ENCODE measurements at regions not wholly inside any gene's neighbourhood (a gene's known extent, or its start where the extent isn't known, plus 50 kb on each side); places are given as distances from the start of the nearest gene placed in this dataset.

GRCh38 chr19:13707915-13708314 is 56.4 kb upstream of the MRI1 start:
- no peaks in the 10 kb centered on the region; the same call in 1 of the 2 replicates for H3K9me3 ChIP-seq (ENCODE audit: low read length)
- CTCF ChIA-PET (ENCODE audit: low intra/inter-chr PET ratio, low total read pairs), result no interaction called here
- WGBS (ENCODE audit: low lambda C conversion rate), result 9% methylated on average over 4 of the region's 4 CpGs
- no peak overlapping the region for H3K4me2 ChIP-seq (ENCODE audit: low read depth, low read length)
- no peak overlapping the region for H2AFZ ChIP-seq (ENCODE audit: low read length)
- no peak for FAIRE-seq
- ATAC-seq, result no peak
- no peak overlapping the region for H3K4me3 ChIP-seq (replicated peaks in 1 of 3; ENCODE audit: insufficient read depth in 1 of 3, low read depth in 2 of 3, low read length in 3 of 3)
- no peaks in the 10 kb centered on the region for H3K36me3 ChIP-seq (replicated peaks in 1 of 2; ENCODE audit: control insufficient read depth in 1 of 2, insufficient read depth in 2 of 2, low read length in 2 of 2)
- POLR2A ChIA-PET, result no interaction called here
- intact Hi-C loops (cut with micrococcal nuclease; ENCODE audit: unreplicated experiment), result no loop called here
- no TSS peak for BruUV-seq (replicated peaks)
- in situ Hi-C loops (cut with HindIII; ENCODE audit: extremely low pct_ligation_motif_present, low pct_unique_long_range_greater_than_20kb), result no loop called here
- H3K9ac ChIP-seq (ENCODE audit: insufficient read depth, low read depth, low read length), result no peak overlapping the region
- peaks cover 0 to 13% of the 10 kb centered on the region in 2 experiments; a peak in 3 of 5 replicates for H3K27me3 ChIP-seq (ENCODE audit: control insufficient read depth in 1 of 2, insufficient read depth in 2 of 2, low read length in 2 of 2)
- no peak for DNase-seq (ENCODE audit: low spot score)
- no peak overlapping the region for H3K27ac ChIP-seq (ENCODE audit: extremely low read length, insufficient read depth, low read length)
- no peaks in the 10 kb centered on the region for H4K20me1 ChIP-seq (ENCODE audit: insufficient read depth, low read length)
- no peaks in the 10 kb centered on the region for H3K79me2 ChIP-seq (ENCODE audit: insufficient read depth, low read length)
- H3K4me1 ChIP-seq (ENCODE audit: insufficient read depth, low read length), result no peaks in the 10 kb centered on the region
- no peak for TF ChIP-seq ZNF496 (CRISPR knock-in tag; IDR thresholded peaks at IDR 0.05; ENCODE audit: insufficient replicate concordance)
- no peak for TF ChIP-seq ZNF530 (CRISPR knock-in tag; IDR thresholded peaks at IDR 0.05; ENCODE audit: low read depth)
- TF ChIP-seq GMEB1 (CRISPR knock-in tag; IDR thresholded peaks at IDR 0.05; ENCODE audit: borderline replicate concordance), result no peak
- TF ChIP-seq NCOA5 (CRISPR knock-in tag; IDR thresholded peaks at IDR 0.05), result no peak
- no peak for TF ChIP-seq E2F2 (CRISPR knock-in tag; IDR thresholded peaks at IDR 0.05; ENCODE audit: borderline replicate concordance)
- TF ChIP-seq NCOA1 (CRISPR knock-in tag; IDR thresholded peaks at IDR 0.05), result no peak
- TF ChIP-seq SMARCC2 (IDR thresholded peaks at IDR 0.05), result no peak
- TF ChIP-seq SOX6 (IDR thresholded peaks at IDR 0.05), result no peak
- no peak for TF ChIP-seq SOX6 (CRISPR knock-in tag; IDR thresholded peaks at IDR 0.05)
- no peak for TF ChIP-seq TP53 (CRISPR knock-in tag; conservative IDR thresholded peaks at IDR 0.05)
- no peak for TF ChIP-seq ZNF274 (CRISPR knock-in tag; IDR thresholded peaks at IDR 0.05)
- no peak for TF ChIP-seq WIZ (CRISPR knock-in tag; IDR thresholded peaks at IDR 0.05)
- TF ChIP-seq KDM5A (IDR thresholded peaks at IDR 0.05; ENCODE audit: borderline replicate concordance, low read length), result no peak
- TF ChIP-seq TBP (CRISPR knock-in tag; IDR thresholded peaks at IDR 0.05), result no peak
- TF ChIP-seq KDM3A (CRISPR knock-in tag; IDR thresholded peaks at IDR 0.05; ENCODE audit: low read depth), result no peak
- TF ChIP-seq KLF9 (CRISPR knock-in tag; IDR thresholded peaks at IDR 0.05; ENCODE audit: low read depth), result no peak
- no peak for TF ChIP-seq TBX2 (CRISPR knock-in tag; IDR thresholded peaks at IDR 0.05; ENCODE audit: borderline replicate concordance)
- TF ChIP-seq ZNF740 (CRISPR knock-in tag; IDR thresholded peaks at IDR 0.05), result no peak

Data from HepG2 (cell line).